RKO (cell line): ENCODE measurements at regions not wholly inside any gene's neighbourhood (a gene's known extent, or its start where the extent isn't known, plus 50 kb on each side); places are given as distances from the start of the nearest gene placed in this dataset.
"Not testable (repeated sequence)": the region's sequence is repeated elsewhere in the genome, so short reads cannot be mapped to it uniquely, and the experiment has no call there.

Experiments used
- DNase-seq: peaks from one replicate; pipeline ENCODE4 v3.0.0-alpha.2; 2016; ENCODE audit warnings: low spot score

GRCh38 chr2:7094231-7094741 lies 177.1 kb downstream of the RNF144A start:
- no peak for DNase-seq

DNA sequence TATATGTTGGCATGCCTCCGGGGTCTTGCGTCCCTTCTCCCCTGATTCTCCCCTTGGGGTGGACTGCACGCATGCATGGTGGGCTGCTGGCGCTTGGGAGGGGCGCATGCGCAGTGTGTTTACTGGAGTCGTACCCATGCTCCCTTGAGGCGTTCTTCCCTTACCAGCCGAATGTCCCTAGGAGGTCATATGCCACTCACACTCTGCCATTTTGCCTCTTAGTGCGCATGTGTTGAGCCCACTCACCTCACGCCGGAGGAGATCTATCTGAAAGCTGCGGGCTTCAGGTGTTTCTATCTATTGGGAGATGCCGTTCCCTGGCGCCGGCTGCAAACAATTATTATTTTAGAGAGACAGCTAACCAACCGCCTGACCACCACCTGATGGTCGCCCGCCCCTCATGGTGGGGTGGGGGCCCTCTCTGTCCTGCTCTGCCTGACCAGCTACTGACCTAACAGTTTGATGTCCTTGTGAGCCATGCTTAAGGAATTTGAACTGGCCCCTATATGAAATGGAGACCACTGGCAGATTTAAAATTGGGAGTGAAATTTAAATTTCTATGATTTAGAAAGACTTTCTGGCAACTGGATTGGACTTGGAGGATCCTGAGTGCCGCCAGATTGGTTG lies 179.6 kb downstream of the RNF144A start:
- no peak for DNase-seq

- peak; percentile 67 for DNase-seq
Observed at GRCh38 chr2:7097353-7097895, 180.2 kb downstream of the RNF144A start.

DNA sequence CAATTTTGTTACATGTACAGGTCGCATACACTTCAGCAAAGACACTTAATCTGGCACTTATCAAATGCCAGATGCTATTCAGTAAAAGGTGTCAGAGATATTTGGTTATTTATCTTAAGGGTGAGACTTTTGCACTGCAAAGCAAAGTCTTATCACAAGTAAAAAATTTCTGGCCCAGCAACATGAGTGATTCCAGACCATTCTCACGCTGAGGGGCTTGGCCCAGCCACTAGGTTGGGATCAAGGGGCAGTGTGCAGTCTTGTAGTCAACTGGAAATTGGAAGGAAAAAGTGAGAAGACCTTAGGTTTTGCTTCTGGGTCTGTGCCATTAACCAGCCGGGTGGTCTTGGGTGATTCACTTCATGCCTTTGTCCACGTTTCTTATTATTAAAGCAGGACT lies 181.6 kb downstream of the RNF144A start:
- no peak for DNase-seq

DNA sequence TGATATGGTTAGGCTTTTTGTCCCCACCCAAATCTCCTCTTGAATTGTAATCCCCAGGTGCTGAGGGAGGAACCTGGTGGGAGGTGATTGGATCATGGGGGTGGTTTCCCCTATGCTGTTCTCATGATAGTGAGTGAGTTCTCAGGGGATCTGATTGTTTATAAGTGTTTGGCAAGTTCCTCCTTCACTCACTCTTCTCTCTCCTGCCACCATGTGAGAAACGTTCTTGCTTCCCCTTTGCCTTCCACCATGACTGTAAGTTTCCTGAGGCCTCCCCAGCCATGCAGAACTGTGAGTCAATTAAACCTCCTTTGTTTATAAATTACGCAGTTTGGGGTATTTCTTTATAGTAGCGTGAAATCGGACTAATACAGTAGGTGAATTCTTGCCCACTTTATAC lies 182.5 kb downstream of the RNF144A start:
- not testable (repeated sequence) for DNase-seq

GRCh38 chr2:7102826-7103225 lies 185.6 kb downstream of the RNF144A start:
- no peak for DNase-seq

DNA sequence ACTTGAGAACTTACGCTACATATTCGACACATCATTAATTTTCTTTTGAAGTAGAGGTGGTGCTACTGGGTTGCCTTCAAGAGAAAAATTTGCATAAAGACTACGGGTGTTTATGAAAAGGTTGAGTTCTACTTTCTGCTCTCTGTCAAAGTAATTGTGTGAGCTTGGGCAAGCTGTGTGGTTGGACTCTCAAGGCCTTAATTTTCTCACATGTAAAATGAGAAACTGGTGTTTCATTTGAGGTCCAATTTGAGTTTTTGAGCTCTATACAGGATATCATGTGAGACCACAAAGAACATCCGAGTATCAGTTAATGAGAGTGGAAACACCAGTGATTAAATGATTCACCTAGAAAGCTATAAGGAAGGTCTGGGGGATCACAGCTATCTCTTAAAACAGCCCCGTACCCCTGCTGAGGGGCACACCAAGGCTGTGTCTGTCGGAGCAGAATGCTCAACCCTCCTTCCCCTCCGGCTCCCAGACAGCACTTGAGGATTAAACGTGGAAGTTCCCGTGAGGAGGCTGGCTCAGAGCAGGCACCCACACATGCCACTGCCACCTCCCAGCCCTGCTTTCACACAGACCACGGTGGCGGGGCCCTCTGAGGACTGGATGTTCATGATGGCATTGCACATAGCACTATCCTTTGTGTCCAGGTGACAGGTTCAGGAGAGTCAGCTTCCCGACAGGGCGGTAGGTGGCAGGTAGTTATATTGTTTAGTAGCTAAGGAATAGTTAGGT lies 191.8 kb downstream of the RNF144A start:
- DNase-seq, result no peak

- DNase-seq, result no peak
Observed at GRCh38 chr2:7109533-7109885, 192.3 kb downstream of the RNF144A start.

DNA sequence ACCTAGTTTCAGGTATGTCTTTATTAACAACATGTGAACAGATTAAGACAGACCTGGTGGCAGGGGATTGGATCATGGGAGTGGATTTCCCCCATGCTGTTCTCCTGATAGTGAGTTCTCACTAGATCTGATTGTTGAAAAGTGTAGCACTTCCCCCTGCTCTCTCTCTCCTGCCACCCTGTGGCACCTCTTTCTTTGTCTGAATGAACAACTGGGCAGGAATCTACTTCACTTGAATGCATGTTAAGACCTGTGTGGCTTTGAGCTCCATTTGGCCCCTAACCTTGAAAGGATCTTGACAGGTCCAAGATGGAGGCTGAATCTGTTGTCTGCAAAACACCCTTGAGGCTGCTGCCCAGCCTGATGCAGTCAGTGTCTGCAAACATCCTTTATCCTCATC lies 194.4 kb downstream of the RNF144A start:
- DNase-seq, result peak; percentile 13

DNA sequence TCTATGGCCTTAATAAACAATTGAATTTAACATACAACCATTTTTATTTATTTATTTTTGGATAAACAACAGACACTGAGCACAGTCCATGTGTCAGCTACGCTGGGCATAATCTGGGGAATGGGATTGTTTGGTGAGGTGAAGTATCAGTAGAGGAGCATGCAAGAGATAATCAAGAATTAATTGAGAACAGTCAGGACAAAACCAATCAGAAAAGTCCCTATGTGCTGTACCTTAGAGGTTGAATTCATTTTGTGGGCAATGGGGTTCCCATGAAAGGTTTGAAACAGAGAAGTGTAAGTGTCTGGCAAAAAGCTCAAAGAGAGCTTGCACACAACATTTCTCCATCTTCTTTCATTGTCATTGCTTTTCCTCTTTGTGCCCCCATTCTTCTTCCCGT lies 198.2 kb downstream of the RNF144A start:
- DNase-seq, result no peak

DNA sequence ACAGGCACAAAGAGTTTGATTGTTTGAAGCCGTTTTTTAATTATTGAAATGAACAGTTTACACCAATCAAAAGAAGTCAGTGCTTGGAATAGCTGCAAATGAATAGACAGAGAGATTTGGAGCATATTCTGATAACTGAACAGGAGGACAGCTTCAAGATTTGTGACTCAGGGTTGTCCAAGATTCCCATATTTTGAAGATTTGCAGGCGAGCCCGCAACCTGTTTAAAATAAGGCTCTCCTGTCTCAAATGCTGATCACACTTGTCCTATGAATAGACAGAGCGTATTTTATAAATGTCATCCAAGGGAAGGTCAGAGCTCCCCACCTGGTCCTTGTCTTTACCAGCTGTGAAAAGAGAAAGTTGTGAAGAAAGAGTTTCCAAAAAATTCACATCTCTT lies 198.7 kb downstream of the RNF144A start:
- no peak for DNase-seq

DNA sequence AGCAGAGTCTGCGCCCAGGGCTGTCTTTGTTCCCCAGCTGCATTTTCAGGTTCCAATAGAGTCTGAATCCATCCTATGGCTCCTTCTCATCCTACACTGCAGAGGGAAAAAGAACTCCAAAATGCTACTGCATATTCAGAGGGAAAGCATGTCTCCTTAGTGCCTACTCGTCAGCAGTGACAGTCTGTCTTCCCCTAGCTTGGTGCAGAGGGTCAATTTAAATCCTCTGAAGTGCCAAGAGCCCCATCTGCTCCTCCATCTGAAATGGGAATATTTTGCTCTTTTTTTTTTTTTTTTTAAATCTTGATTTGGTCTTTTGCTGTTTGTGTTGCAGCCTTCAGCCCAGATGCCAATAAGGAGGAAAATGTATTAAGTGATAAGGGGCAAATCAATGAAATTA lies 199.3 kb downstream of the RNF144A start:
- no peak for DNase-seq

GRCh38 chr2:7117076-7117475 lies 199.9 kb downstream of the RNF144A start:
- no peak for DNase-seq

GRCh38 chr2:7118606-7119131 lies 201.5 kb downstream of the RNF144A start:
- no peak for DNase-seq

GRCh38 chr2:7119132-7119835 lies 202.1 kb downstream of the RNF144A start:
- DNase-seq, result peak; percentile 16

DNA sequence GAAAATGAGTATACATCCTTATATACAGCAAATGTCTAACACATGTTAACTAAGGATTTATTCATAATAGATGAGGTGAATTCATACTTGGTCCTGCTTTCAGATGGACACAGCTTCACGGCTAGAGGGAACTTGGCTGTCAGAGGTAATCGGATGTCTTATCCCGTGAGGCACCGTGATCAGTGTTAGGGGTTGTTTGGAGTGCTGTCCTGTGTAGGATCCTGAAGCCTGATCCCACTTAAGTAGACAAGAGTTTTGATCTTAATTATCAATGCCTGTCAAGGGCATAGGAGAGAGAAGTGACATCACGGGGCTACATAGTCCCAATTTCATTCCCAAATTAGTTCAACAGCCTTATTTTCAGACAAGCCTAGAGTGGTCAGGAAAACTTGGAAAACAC lies 204.6 kb downstream of the RNF144A start:
- no peak for DNase-seq

DNA sequence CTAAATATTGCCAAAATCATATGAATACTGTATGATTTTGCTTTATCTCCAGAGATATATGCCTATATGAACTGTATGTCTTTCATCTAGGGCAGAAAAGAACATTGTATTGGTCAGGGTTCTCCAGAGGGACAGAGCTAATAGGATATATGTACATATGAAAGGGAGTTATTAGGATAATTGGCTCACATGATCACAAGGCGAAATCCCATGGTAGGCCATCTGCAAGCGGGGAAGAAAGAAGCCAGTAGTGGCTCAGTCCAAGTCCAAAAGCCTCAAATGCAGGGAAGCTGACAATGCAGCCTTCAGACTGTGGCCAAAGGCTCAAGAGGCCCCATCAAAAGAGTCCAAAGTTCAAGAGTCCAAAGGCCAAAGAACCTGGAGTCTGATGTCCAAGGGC lies 209.9 kb downstream of the RNF144A start:
- no peak for DNase-seq

- DNase-seq, result no peak
Observed at GRCh38 chr2:7127687-7128086, 210.5 kb downstream of the RNF144A start.

DNA sequence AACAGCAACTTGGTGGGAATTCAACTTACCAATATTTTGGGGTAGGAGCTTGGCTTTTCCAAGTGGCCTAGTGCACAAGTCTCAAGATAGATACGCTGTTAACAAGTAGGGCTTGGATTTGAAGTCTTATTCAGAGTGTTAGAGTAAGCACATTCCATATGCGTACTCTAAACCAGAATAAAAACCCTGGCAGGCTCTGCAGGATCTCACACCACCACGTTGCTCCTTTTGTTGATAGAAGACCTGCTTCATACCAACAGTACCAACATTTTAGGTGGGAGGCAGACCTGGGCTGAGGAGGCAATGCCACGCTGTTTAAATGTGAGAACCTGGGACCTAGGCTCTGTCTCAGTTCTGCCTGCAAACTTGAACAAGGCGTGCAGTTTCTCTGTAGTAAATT lies 214.0 kb downstream of the RNF144A start:
- no peak for DNase-seq

- no peak for DNase-seq
Observed at GRCh38 chr2:7132753-7133152, 215.5 kb downstream of the RNF144A start.

GRCh38 chr2:7133521-7133920 lies 216.3 kb downstream of the RNF144A start:
- peak; percentile 26 for DNase-seq

GRCh38 chr2:7140306-7140705 lies 223.1 kb downstream of the RNF144A start:
- no peak for DNase-seq

DNA sequence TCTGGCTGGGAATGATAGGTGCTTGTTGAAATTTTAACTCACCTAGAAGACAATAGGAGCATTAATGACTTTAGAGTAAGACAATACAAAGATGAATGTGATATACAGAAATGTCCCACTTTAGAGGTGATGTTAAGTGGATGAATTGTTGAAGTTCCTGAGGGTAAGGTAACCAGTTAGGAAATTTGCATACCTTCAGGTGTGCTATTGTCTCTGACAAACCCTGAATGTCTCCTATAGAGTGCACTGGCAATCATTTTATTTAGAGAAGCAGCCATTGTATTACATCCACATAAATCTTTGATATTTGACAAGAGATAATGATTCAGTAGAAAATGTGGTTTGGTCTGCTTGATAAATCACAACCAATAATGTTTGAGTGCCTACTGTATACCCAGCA lies 228.5 kb downstream of the RNF144A start:
- DNase-seq, result no peak
